WERI-Rb-1 (cell line): ENCODE measurements at regions not wholly inside any gene's neighbourhood (a gene's known extent, or its start where the extent isn't known, plus 50 kb on each side); places are given as distances from the start of the nearest gene placed in this dataset.

Experiments used
- DNase-seq: peaks from one replicate; pipeline ENCODE4 v3.0.0-alpha.2; 2020
- H3K27ac ChIP-seq: fragments of 250-450 bp; sonication (Bioruptor Pico); 2 replicates; pipeline ENCODE4 v1.5.1; 2020; ENCODE audit warnings: mild to moderate bottlenecking, moderate library complexity
- H3K27me3 ChIP-seq: fragments of 250-450 bp; sonication (Bioruptor Pico); 2 replicates; pipeline ENCODE4 v1.5.1; 2021; ENCODE audit warnings: mild to moderate bottlenecking, low read depth, moderate library complexity; ENCODE audit not compliant: insufficient read depth, severe bottlenecking
- H3K36me3 ChIP-seq: fragments of 250-450 bp; sonication (Bioruptor Pico); 2 replicates; pipeline ENCODE4 v1.5.1; 2020; ENCODE audit warnings: mild to moderate bottlenecking, moderate library complexity
- H3K4me3 ChIP-seq: 2 replicates; pipeline ENCODE4 v1.5.1; 2011; ENCODE audit warnings: low read depth, mild to moderate bottlenecking, control low read depth, low read length
- H3K9me3 ChIP-seq: fragments of 250-450 bp; sonication (Bioruptor Pico); 2 replicates; pipeline ENCODE4 v1.5.1; 2021; ENCODE audit warnings: mild to moderate bottlenecking, moderate library complexity; ENCODE audit not compliant: severe bottlenecking
- CTCF ChIP-seq: IDR thresholded peaks from 2 replicates; pipeline ENCODE4 v1.5.1; 2011; ENCODE audit warnings: low read depth, mild to moderate bottlenecking, control low read depth, inconsistent platforms, low read length

GRCh38 chr7:134561-135256 lies 57.7 kb upstream of the FAM20C start:
- H3K27ac ChIP-seq: no peak overlapping the region
- no peaks in the 10 kb centered on the region for H3K27me3 ChIP-seq
- H3K4me3 ChIP-seq: no peak overlapping the region
- peaks cover 2% of the 10 kb centered on the region for H3K9me3 ChIP-seq
- TF ChIP-seq CTCF: no peak
- no peaks in the 10 kb centered on the region for H3K36me3 ChIP-seq
- no peak for DNase-seq

- H3K36me3 ChIP-seq: no peaks in the 10 kb centered on the region
- no peak for DNase-seq
- no peaks in the 10 kb centered on the region for H3K27me3 ChIP-seq
- H3K4me3 ChIP-seq: no peak overlapping the region
- no peak for TF ChIP-seq CTCF
- peaks cover 2% of the 10 kb centered on the region for H3K9me3 ChIP-seq
- no peak overlapping the region for H3K27ac ChIP-seq
Observed at GRCh38 chr7:135257-135653, 57.1 kb upstream of the FAM20C start.

GRCh38 chr7:135731-136645 lies 56.4 kb upstream of the FAM20C start:
- H3K4me3 ChIP-seq: no peak overlapping the region
- no peak for TF ChIP-seq CTCF
- H3K27me3 ChIP-seq: no peaks in the 10 kb centered on the region
- H3K9me3 ChIP-seq: peaks cover 2% of the 10 kb centered on the region
- no peak for DNase-seq
- H3K36me3 ChIP-seq: no peaks in the 10 kb centered on the region
- no peak overlapping the region for H3K27ac ChIP-seq

GRCh38 chr7:137094-137891 lies 55.1 kb upstream of the FAM20C start:
- Histone ChIP-seq H3K36me3 (no peaks in the 10 kb centered on the region), H3K27me3 (no peaks in the 10 kb centered on the region), H3K9me3 (peaks cover 2% of the 10 kb centered on the region), H3K27ac (no peak overlapping the region), H3K4me3 (no peak overlapping the region)
- DNase-seq: peak; percentile 36
- no peak for TF ChIP-seq CTCF

- Histone ChIP-seq H3K4me3 (no peak overlapping the region), H3K27ac (no peak overlapping the region), H3K36me3 (no peaks in the 10 kb centered on the region), H3K9me3 (peaks cover 2% of the 10 kb centered on the region), H3K27me3 (no peaks in the 10 kb centered on the region)
- DNase-seq: no peak
- TF ChIP-seq CTCF: no peak
Observed at GRCh38 chr7:139131-139530, 53.2 kb upstream of the FAM20C start.
